ENCODE measurements at regions not wholly inside any gene's neighbourhood (a gene's known extent, or its start where the extent isn't known, plus 50 kb on each side); places are given as distances from the start of the nearest gene placed in this dataset.

DNA sequence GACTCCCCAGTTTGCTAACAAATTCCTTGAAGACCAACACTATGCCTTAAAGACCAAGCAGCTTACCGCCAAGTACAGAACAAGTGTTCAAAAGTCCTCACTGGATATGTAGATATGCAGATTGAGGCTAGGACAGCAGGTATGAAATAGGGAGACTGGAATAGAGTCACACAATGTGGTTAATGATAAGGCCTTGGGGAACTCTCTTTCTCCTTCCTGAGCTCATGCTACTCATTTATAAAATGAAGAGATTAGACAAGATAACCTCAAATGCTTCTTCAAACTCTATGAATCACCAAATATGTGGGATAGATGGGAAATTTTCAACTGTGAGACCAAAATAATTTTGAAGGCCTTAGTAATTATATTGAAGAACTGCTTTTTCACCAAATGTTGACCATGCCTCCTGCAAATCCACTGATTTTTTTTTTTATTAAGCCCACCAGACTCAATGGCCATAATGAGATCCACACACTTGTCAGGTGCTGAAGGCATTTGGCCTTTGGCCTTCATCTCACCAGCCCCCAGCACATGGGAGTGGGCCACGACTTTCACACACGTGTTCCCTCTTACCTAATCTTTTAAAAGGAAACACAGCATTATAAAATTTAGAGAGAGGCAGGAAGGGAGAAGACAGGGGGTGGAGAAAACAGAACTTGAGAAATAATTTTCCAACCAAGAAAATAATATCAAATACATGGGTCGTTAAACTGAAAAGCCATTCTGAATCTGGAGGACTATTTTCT, 181.5 kb downstream of the EN1 start:
- no peak for DNase-seq (ENCODE audit: low read depth)

DNA sequence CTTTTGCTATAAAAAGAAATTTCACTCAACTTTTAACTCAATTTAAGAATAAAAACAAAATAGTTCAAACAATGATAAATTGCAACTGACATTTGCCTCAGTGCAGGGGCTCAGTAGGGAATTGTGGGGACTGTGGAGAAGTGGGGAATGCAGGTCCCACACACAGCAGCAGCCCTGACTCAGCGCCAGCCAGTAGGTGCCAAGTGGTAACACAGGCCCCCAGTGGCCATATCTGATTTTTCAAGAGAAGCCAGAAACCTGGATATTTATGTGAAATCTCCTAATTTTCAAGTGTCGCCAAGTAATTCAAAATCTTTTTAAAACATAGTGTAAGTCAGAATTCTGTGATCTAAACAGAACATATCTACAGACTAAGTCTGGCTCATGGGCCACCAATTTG, 186.3 kb downstream of the EN1 start:
- DNase-seq (ENCODE audit: low read depth), result no peak

DNA sequence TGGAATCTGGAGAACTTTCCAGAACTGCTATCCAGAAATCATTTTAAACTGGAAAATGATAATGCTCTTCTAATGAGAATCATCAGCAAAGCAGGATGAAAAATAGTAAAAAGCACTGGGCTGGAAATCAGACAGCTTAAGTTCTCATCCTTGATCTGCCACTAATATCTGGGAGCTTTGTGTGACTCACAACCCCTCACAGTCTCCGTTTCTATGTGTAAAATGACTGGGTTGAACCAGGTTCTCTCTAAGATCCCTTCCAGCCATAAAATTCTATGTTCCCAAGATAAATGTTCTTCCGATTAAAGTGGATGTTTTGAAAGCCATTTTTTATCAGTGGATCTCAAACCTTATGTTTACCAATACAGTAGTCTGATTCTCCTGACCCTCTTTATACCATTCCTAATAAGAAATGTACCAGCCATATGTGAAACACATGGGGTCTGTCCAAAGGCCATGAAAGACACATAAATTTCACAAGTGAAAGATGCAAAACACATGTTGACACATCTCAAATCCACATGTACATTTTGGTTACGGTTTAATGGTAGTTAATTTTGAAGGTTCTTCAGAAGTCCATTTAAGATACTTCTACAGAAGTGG, 188.8 kb downstream of the EN1 start:
- no peak for DNase-seq (ENCODE audit: low read depth)

DNA sequence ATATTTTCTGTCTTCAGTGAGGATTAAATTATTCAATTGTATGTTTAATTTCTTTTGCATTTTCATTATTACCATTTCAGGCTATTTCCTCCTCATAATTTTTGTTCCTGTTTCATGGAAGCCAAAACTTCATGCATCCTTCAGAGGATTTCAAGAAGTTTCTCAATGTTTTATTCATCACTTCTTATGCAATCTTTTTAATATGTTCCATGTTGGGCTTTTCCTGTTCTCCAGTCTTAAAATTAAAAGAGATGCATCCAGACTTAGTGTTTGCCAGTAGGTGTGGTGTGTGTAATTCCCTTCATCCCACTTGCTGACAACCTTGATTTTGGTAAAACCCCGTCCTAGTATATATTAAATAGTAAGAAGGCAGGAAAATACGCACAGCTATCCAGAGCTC, 190.0 kb downstream of the EN1 start:
- no peak for DNase-seq (ENCODE audit: low read depth)

DNA sequence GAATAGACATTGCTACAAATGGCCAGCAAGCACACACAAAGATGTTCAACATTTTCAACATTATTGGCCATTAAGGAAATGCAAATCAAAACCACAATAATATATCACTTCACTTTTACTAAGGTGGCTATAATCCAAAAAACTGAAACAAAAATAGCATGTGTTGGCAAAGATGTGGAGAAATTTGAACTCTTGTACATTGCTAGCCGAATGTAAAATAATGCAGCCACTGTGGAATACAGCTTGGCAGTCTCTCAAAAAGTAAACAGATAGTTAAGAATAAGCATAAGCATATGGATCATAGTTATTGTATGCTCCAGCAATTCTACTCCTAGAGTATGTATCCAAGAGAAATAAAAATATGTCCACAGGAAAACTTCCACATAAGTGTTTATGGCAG, 192.5 kb downstream of the EN1 start:
- no peak for DNase-seq (ENCODE audit: low read depth)

DNA sequence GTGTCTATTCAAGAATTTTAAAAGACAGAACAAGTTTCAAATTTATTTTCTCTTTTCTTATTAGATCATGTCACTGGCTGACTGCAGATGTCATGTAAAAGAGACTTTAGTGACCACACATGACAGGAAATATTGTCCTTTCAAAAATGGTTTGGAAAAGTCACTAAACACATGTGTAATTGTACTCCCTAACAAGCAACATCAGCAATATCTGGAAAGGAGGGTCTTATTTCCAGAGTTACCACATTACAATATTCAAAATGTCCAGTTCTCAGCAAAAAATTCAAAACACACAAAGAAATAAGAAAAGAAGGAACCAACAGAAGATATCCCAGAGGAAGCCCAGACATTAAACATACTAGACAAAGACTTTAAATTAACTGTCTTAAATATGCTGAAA, 197.1 kb downstream of the EN1 start:
- no peak for DNase-seq (ENCODE audit: low read depth)

DNA sequence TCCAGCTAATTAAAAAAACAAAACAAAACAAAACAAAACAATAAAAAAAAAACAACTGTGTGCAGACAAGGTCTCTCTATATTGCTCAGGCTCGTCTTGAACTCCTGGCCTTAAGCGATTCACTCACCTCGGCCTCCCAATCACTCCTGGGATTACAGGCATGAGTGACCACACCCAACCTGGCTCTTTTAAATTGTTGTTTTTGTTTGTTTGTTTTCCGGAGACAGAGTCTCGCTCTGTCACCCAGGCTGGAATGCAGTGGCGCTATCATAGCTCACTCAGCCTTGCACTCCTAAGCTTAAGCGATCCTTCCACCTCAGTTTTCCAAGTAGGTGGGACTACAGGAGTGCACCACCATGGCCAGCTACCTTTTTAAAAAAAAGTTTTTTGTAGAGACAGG, 201.6 kb downstream of the EN1 start:
- DNase-seq (ENCODE audit: low read depth), result no peak

DNA sequence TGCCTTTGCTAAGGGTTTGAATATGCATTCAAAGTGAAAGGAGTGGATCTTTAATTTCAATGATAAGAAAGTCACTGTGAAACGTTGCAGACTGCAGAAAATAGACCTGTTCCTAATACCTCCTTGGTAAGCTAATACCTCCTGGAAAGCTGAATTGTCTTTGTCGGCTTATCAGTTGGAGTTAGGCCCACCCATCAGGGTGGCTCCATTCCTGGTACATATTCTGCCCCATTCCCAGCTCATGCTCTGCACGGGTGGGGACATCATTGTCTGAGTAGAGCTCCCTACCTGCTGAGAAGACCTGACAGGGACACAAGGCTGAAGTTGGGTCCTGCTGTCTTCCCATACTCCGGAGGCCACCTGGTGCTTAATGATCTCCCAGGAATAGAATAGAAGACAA, 203.3 kb downstream of the EN1 start:
- DNase-seq (ENCODE audit: low read depth), result no peak

DNA sequence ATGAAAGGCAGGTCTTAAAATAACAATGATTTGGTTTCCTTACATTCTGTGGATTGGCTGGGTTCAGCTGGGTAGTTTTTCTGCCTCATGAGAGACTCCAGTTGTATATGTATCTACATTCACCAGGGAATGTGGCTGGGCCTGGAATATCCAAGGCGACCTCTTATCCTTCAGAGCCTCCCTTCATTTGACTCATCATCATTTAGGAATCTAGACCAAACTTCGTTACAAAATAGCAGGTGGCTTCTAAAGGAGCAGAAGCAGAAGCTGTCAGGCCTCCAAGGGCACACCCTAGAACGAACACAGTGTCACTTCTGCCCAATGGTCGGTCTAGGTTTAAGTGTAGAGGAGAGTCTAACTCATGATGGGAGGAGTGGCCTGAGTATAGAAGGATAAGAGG, 204.2 kb downstream of the EN1 start:
- no peak for DNase-seq (ENCODE audit: low read depth)

DNA sequence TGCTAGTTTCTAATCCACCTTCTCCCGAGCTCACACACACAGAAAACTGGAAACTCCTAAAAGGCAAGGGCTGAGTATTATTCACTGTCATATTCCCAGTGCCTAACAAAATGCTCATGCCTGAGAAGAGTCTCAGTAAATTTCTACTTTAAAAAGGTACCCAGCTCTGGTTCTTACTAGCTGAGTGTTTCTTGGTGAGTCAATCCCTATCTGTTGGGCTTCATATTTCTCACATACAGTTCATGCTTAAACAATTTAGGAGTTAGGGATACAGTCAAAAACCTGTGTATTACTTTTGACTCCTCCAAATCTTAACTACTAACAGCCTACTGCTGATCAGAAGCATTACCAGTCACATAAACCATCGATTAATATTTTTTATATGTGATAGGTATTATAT, 204.9 kb downstream of the EN1 start:
- no peak for DNase-seq (ENCODE audit: low read depth)

DNA sequence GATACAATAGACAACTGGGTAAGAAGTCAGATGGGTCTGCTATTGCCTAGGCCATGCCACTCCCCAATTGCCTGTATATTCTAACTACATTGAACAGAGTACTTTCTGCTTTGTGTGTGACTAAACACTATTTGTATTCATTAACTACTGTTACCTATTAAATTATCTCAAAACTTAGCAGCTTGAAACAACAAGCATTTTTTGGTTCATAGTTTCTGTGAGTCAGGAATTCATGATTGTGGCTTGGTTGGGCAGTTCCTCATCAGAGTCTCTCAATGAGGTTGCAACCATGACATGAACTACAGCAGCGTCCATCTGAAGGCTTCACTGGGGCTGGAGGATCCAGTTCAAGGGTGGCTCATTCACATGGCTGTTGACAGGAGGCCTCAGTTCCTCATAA, 205.7 kb downstream of the EN1 start:
- DNase-seq (ENCODE audit: low read depth), result no peak

DNA sequence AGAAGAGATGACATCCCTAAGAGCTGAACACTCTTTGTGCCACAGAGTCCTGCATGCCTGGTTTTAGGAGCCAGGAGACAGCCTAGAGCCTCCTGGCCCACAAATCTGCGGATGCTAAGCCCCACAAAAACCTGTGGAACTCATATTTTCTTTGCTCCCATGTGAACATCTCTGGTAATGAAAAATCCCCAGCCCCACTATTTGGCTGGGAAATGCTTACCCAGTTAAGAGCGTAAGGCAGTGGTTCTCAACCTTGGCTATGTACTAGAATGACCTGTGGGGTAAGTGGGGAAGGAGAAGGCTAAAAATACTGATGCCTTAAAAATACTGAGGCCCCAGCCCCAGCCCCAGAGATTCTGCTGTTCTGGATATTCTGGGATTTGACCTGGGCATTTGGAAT, 208.1 kb downstream of the EN1 start:
- DNase-seq (ENCODE audit: low read depth), result no peak

DNA sequence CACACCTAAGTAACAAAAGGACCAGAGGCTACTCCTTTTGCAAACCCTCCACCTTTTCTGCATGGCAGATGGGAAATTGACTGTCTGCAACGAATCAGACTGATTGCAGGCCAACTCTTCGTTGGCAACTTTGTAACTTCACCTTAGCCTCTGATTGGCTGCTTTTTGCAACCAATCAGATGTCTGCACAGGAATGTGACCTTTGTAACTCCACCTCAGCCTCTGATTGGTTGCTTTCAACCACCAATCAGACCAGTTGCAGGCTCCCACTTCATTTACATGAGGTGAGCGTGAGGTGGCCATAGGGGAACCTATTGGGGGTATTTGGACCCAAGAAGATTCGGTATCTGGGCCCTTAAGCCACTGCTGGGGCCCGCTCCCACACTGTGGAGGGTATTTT, 209.0 kb downstream of the EN1 start:
- no peak for DNase-seq (ENCODE audit: low read depth)

DNA sequence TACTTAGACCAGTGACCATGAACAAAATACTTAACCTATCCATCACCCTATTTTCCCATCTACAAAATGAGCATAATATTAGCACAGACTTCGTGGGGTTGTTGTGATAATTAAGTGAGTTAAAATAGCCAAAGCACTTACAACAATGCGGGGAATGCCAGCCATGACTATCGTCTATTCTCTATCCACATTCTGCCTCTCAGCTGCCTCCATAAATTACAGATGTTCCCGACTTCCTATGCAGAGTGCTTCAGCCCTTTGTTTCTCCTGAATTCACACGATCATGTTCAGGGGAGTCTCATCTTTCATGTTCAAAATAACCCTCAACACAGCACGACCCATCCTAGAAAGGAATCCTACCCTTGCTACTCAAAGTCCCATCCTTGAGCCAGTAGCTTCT, 211.6 kb downstream of the EN1 start:
- no peak for DNase-seq (ENCODE audit: low read depth)

DNA sequence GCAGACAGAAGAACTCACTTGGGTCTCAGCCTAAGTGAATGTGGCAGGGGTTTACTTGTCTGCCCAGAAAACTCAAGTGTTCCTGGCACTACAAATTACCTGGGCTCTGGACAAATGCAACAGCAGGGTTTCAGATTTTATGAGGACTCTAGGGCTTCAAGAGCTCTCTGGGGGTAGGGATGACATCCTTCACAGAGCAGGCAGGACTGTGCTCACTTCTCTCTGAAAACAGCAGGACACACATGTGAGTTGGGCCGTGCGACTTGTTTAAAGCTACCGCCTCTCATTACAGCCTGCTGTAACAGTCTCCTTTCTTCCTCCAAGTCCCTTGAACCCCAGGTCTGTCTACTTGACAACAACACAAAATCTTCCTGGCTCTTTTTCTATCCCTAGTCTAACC, 212.6 kb downstream of the EN1 start:
- DNase-seq (ENCODE audit: low read depth), result no peak

DNA sequence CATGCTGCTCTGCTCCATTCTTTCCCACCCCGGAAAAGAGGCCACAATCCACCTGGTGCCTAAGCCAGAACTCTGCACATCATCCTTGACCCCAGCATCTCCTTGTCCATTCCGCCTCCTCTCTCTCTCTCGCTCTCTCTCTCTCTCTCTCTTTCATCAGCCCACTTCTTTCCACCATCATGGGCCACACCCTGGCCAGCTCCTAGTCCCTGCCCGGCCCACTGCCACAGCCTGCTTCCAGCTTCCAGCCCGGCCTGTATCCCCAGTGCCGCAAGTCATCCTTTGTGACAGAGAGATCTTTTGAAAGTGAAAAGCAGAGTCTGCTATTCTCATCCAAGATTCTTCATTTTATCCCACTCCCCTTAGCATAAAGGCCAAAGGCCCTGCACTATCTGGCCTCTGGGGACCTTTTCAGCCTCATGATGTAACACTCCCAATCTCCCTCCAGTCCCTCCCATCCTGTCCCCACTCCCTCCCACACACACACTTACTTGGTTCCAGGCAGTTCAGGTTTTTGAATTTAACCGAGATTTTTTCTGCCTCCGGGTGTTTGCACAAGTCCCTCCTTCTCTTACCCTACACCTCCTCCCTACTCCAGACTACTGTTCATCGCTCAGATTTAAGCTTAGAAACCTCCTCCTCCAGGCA, 214.0 kb downstream of the EN1 start:
- DNase-seq (ENCODE audit: low read depth), result no peak

DNA sequence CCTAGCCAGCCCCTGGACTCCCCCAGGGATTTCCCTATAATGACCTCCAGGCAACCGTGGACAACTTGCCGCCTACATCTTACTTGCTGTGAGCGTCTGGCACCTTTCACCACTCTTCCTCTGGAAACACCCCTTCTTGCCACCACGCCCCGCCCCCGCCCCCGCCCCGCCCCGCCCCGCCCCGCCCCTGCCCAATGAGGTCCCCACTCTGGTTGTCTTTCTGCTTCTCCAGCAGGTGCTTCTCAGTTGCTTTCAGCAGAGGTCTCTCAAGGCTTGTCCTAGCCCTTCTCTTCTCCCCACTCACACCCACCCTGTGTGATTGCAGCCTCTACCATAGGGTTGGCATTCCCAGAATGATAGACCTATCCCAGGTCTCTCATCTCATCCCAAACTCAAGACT, 214.5 kb downstream of the EN1 start:
- DNase-seq (ENCODE audit: low read depth), result no peak

DNA sequence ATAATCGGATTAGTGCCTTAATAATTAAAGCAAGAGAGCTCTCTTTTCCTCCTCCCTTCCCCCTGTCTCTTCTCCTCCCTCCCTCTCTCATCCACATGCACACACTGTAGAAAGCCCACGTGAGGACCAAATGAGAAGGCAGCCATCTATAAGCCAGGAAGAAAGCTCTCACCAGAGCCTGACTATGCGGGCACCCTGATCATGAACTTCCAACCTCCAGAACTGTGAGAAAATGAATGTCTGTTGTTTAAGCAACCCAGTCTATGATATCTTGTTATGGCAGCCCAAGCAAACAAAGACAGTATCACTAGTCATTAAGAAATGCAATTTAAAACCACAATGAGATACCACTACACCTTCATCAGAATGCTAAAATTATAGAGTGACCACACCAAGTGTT, 220.3 kb downstream of the EN1 start:
- DNase-seq (ENCODE audit: low read depth), result no peak

DNA sequence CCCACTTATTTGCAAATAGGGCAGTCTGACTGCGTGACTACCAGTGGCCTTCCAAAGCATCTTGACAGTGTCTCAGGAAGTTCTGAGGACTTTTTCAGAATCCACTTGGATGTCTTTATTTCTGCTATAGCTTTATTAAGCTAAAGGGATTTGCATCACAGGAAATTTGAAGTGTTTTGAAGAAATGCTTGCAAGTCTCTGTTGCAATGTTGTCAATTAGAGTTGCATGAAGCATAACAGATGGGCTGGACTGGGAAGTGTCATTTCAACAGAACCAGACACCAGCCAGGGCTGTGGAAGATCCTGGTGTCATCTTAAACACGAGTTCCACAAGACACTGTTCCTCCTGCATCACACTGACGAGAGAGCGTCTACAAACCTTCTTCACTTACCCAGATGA, 224.5 kb downstream of the EN1 start:
- DNase-seq (ENCODE audit: low read depth), result no peak

DNA sequence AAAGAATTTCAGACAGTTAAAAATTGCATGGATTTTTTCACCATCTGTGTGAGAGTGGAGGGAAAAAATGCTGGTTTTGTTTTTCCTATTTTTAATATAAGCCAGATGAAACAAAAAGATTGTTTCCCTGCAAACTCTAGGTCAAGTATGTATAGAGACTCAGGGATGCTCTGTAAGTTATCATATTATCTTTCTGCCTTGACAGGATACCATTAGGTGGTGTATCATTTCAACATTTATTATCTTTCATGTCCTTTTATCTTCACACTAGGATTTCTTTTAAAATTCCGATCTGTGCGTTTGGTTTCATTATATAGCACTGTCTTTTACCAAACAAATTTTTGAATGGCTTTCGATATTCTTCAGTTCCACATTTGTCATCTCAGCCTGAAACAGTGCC, 225.3 kb downstream of the EN1 start:
- DNase-seq (ENCODE audit: low read depth), result no peak

DNA sequence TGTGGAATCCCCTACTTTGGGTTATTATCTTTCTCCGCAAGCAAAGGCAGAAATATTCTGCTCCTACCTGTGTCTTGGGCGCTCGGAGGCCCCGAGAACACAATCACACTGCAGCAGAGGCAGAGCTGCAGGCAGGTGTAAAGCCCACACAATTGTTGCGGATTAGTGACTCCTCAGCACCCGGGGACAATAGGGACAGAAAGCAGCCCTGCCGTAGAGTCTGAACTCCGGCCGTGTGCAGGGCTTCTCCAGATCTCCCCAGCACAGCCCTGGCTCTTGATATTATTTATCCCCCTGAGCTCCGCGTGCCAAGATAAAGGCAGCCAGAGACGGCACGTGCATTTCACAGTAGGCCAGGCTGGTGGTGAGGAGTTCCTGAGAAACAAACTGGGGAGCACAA, 229.2 kb downstream of the EN1 start:
- no peak for DNase-seq (ENCODE audit: low read depth)

DNA sequence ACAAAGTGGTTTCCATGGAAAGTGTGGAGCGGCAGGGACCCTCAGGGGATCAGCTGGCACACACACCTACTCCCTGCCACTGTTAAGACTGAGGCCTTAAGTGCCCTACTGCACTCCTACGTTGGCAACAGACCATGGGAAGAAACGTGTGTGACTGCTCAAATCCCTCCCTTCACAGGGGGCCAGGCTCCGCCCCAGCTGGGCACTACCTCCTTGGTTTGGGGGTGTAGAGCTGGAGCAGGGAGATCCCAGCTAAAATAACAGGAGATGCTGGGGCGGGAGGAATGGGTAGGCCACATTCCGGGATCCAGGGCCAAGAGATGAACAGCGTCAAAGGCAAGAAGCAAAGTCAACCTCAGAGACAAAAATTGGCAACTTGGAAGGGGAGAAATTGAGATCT, 231.0 kb downstream of the EN1 start:
- DNase-seq (ENCODE audit: low read depth), result no peak

DNA sequence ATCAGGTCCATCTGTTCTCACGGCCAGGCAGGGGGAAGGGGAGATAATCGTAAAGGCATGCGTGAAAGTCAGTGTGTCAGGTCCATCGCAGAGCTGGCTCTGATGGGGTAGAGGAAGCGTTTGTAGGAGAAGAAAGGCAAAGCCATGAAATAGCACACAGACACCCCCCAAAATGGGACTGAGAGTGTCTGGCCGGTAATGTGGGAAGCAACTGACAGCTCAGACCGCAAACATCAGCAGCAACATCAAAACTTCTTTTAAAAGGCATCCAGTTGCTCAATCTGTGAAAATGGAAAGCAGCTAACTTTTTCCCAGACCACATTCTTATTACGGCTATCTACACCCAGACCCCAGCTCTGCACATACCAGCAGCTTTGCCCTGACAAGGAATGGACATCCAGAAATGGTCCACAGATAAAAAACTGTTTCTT, 232.6 kb downstream of the EN1 start:
- DNase-seq (ENCODE audit: low read depth), result no peak

DNA sequence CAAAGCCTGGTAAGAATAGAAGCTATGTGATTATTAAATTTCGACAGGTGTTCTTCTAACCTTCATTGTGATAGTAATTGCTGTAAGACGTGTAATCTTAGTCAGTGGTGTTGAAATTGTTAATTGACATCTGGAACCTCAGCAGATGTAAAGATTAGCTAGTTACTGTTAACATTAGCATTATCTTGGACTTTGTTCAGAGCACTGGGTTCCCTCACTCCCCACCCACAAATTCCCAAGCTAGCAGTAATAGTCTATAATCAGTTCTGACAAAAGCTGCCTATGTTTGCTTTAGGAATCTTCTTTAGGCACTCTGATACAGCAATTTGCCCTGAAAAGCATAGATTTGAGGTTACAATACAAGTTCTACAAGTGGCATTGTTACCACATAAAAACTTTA, 233.7 kb downstream of the EN1 start:
- no peak for DNase-seq (ENCODE audit: low read depth)
